ENCODE measurements at regions not wholly inside any gene's neighbourhood (a gene's known extent, or its start where the extent isn't known, plus 50 kb on each side); places are given as distances from the start of the nearest gene placed in this dataset.
"Not testable (repeated sequence)": the region's sequence is repeated elsewhere in the genome, so short reads cannot be mapped to it uniquely, and the experiment has no call there.

GRCh38 chr3:166435469-166436057, 598.3 kb upstream of the BCHE start:
- no peak for DNase-seq

- no peak for DNase-seq
Observed at GRCh38 chr3:166433060-166433459, 595.8 kb upstream of the BCHE start.

GRCh38 chr3:166425900-166426611, 588.8 kb upstream of the BCHE start:
- no peak for DNase-seq

GRCh38 chr3:166425021-166425420, 587.8 kb upstream of the BCHE start:
- no peak for DNase-seq

- not testable (repeated sequence) for DNase-seq
Observed at GRCh38 chr3:166423824-166424513, 586.7 kb upstream of the BCHE start.

GRCh38 chr3:166422556-166422955, 585.3 kb upstream of the BCHE start:
- DNase-seq: no peak

- no peak for DNase-seq
Observed at GRCh38 chr3:166420071-166420470, 582.8 kb upstream of the BCHE start.

GRCh38 chr3:166405896-166406295, 568.7 kb upstream of the BCHE start:
- no peak for DNase-seq

- no peak for DNase-seq
Observed at GRCh38 chr3:166405465-166405864, 568.2 kb upstream of the BCHE start.

- no peak for DNase-seq
Observed at GRCh38 chr3:166390303-166390702, 553.1 kb upstream of the BCHE start.

- DNase-seq: no peak
Observed at GRCh38 chr3:166388321-166388720, 551.1 kb upstream of the BCHE start.

- no peak for DNase-seq
Observed at GRCh38 chr3:166372571-166373106, 535.4 kb upstream of the BCHE start.

GRCh38 chr3:166367947-166368533, 530.8 kb upstream of the BCHE start:
- DNase-seq: no peak

- no peak for DNase-seq
Observed at GRCh38 chr3:166362698-166363097, 525.5 kb upstream of the BCHE start.

GRCh38 chr3:166360720-166361119, 523.5 kb upstream of the BCHE start:
- DNase-seq: no peak

- no peak for DNase-seq
Observed at GRCh38 chr3:166351461-166351860, 514.2 kb upstream of the BCHE start.

- DNase-seq: no peak
Observed at GRCh38 chr3:166340604-166341266, 503.5 kb upstream of the BCHE start.

- no peak for DNase-seq
Observed at GRCh38 chr3:166324401-166324800, 487.2 kb upstream of the BCHE start.

GRCh38 chr3:166322391-166322790, 485.2 kb upstream of the BCHE start:
- no peak for DNase-seq

GRCh38 chr3:166307756-166308350, 470.6 kb upstream of the BCHE start:
- no peak for DNase-seq

- no peak for DNase-seq
Observed at GRCh38 chr3:166304584-166304983, 467.4 kb upstream of the BCHE start.

GRCh38 chr3:166303681-166304080, 466.5 kb upstream of the BCHE start:
- DNase-seq: no peak

GRCh38 chr3:166302331-166302730, 465.1 kb upstream of the BCHE start:
- no peak for DNase-seq

All from DMS 273 treated with DMSO at 0.1 percent for 48 hours (cell line).